22Rv1 (cell line): ENCODE measurements at regions not wholly inside any gene's neighbourhood (a gene's known extent, or its start where the extent isn't known, plus 50 kb on each side); places are given as distances from the start of the nearest gene placed in this dataset.
"Not testable (repeated sequence)": the region's sequence is repeated elsewhere in the genome, so short reads cannot be mapped to it uniquely, and the experiment has no call there.

Experiments used
- CTCF ChIP-seq: fragments of 450-650 bp; IDR thresholded peaks from 2 replicates; pipeline ENCODE4 v1.5.1; 2017; ENCODE audit warnings: mild to moderate bottlenecking
- ZFX ChIP-seq: fragments of 450-650 bp; IDR thresholded peaks from 2 replicates; pipeline ENCODE4 v1.6.1; 2017; ENCODE audit warnings: antibody characterized with exemption, borderline replicate concordance

- not testable (repeated sequence) for TF ChIP-seq CTCF, ZFX
Observed at GRCh38 chr4:72635931-72636330, 66.9 kb upstream of the ADAMTS3 start.
